ENCODE measurements at regions not wholly inside any gene's neighbourhood (a gene's known extent, or its start where the extent isn't known, plus 50 kb on each side); places are given as distances from the start of the nearest gene placed in this dataset.
"Not testable (repeated sequence)": the region's sequence is repeated elsewhere in the genome, so short reads cannot be mapped to it uniquely, and the experiment has no call there.

- peaks cover 0 to 14% of the 10 kb centered on the region in 2 donors for H3K4me1 ChIP-seq
- H3K36me3 ChIP-seq: no peaks in the 10 kb centered on the region
- intact Hi-C loops (cut with DNase I): no loop called here
- H3K4me3 ChIP-seq: no peak overlapping the region
- H3K27ac ChIP-seq: no peak overlapping the region
- TF ChIP-seq CTCF (IDR thresholded peaks at IDR 0.05): no peak
- no peak for DNase-seq (ENCODE audit: low spot score in 2 of 2)
- no peaks in the 10 kb centered on the region for H3K9me3 ChIP-seq
- no peaks in the 10 kb centered on the region for H3K27me3 ChIP-seq
Measured at GRCh38 chr1:67540733-67541125, 110.5 kb upstream of the SERBP1 start.

- DNase-seq (ENCODE audit: low spot score in 2 of 2): no peak
- H3K27me3 ChIP-seq: no peaks in the 10 kb centered on the region
- H3K4me3 ChIP-seq: no peak overlapping the region
- no peak for TF ChIP-seq CTCF (IDR thresholded peaks at IDR 0.05)
- no peak overlapping the region for H3K27ac ChIP-seq
- H3K4me1 ChIP-seq: peaks cover 0 to under 1% of the 10 kb centered on the region in 2 donors
- H3K9me3 ChIP-seq: no peaks in the 10 kb centered on the region
- H3K36me3 ChIP-seq: no peaks in the 10 kb centered on the region
- intact Hi-C loops (cut with DNase I): no loop called here
Measured at GRCh38 chr1:67542747-67543146, 112.5 kb upstream of the SERBP1 start.

- H3K4me1 ChIP-seq: no peaks in the 10 kb centered on the region
Measured at GRCh38 chr1:67544921-67545320, 114.7 kb upstream of the SERBP1 start.

GRCh38 chr1:67545364-67545763 lies 115.2 kb upstream of the SERBP1 start:
- intact Hi-C loops (cut with DNase I): no loop called here
- Histone ChIP-seq H3K27ac (no peak overlapping the region), H3K36me3 (no peaks in the 10 kb centered on the region), H3K4me3 (no peak overlapping the region), H3K4me1 (no peaks in the 10 kb centered on the region), H3K27me3 (no peaks in the 10 kb centered on the region), H3K9me3 (no peaks in the 10 kb centered on the region)
- DNase-seq (ENCODE audit: low spot score in 2 of 2): no peak
- TF ChIP-seq CTCF (IDR thresholded peaks at IDR 0.05): no peak

More at GRCh38 chr1:67544921-67545320, 114.7 kb upstream of the SERBP1 start:
- Histone ChIP-seq H3K36me3 (no peaks in the 10 kb centered on the region), H3K27me3 (no peaks in the 10 kb centered on the region), H3K27ac (no peak overlapping the region), H3K9me3 (no peaks in the 10 kb centered on the region), H3K4me3 (no peak overlapping the region)
- DNase-seq (ENCODE audit: low spot score in 2 of 2): no peak
- intact Hi-C loops (cut with DNase I): no loop called here
- TF ChIP-seq CTCF (IDR thresholded peaks at IDR 0.05): no peak

GRCh38 chr1:67551375-67551774 lies 121.2 kb upstream of the SERBP1 start:
- H3K9me3 ChIP-seq: no peaks in the 10 kb centered on the region
- H3K36me3 ChIP-seq: no peaks in the 10 kb centered on the region
- H3K27me3 ChIP-seq: no peaks in the 10 kb centered on the region
- TF ChIP-seq CTCF (IDR thresholded peaks at IDR 0.05): no peak
- no peak for DNase-seq (ENCODE audit: low spot score in 2 of 2)
- H3K4me1 ChIP-seq: no peaks in the 10 kb centered on the region
- H3K27ac ChIP-seq: no peak overlapping the region
- intact Hi-C loops (cut with DNase I): no loop called here
- H3K4me3 ChIP-seq: no peak overlapping the region

- H3K27me3 ChIP-seq: no peaks in the 10 kb centered on the region
- no peak overlapping the region for H3K4me3 ChIP-seq
- no peaks in the 10 kb centered on the region for H3K4me1 ChIP-seq
- intact Hi-C loops (cut with DNase I): no loop called here
- TF ChIP-seq CTCF (IDR thresholded peaks at IDR 0.05): no peak
- no peak overlapping the region for H3K27ac ChIP-seq
- H3K36me3 ChIP-seq: no peaks in the 10 kb centered on the region
- no peaks in the 10 kb centered on the region for H3K9me3 ChIP-seq
- DNase-seq (ENCODE audit: low spot score in 2 of 2): no peak
Measured at GRCh38 chr1:67552336-67552759, 122.1 kb upstream of the SERBP1 start.

- H3K4me3 ChIP-seq; H3K9me3 ChIP-seq; intact Hi-C loops (cut with DNase I); H3K27me3 ChIP-seq; H3K4me1 ChIP-seq; DNase-seq (ENCODE audit: low spot score in 2 of 2); H3K36me3 ChIP-seq; H3K27ac ChIP-seq: not testable (repeated sequence)
Measured at GRCh38 chr1:67554204-67554603, 124.0 kb upstream of the SERBP1 start.
